ENCODE measurements at regions not wholly inside any gene's neighbourhood (a gene's known extent, or its start where the extent isn't known, plus 50 kb on each side); places are given as distances from the start of the nearest gene placed in this dataset.

DNA sequence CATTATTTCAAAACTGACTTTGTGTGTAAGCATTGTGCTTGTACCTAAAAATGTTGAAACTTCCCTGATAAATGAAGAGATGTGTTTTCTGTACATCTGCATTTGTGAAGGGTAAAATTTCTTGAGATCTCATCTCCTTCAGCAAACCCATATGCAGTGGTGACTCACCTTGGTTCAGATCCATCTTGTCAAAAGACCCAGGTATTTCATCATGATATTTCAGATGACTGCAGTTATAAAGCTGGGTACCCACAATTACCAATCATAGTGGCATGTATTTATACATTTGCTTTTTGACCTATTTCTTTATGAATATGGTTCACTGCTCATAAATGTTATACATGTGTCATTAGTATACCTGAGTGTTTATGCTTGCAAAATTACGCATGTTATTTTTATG lies 1213.6 kb downstream of the GALC start:
- TF ChIP-seq, protein P1, sequence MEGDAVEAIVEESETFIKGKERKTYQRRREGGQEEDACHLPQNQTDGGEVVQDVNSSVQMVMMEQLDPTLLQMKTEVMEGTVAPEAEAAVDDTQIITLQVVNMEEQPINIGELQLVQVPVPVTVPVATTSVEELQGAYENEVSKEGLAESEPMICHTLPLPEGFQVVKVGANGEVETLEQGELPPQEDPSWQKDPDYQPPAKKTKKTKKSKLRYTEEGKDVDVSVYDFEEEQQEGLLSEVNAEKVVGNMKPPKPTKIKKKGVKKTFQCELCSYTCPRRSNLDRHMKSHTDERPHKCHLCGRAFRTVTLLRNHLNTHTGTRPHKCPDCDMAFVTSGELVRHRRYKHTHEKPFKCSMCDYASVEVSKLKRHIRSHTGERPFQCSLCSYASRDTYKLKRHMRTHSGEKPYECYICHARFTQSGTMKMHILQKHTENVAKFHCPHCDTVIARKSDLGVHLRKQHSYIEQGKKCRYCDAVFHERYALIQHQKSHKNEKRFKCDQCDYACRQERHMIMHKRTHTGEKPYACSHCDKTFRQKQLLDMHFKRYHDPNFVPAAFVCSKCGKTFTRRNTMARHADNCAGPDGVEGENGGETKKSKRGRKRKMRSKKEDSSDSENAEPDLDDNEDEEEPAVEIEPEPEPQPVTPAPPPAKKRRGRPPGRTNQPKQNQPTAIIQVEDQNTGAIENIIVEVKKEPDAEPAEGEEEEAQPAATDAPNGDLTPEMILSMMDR (IDR thresholded peaks at IDR 0.05; ENCODE audit: borderline replicate concordance, extremely low read depth, low read length, poor library complexity, severe bottlenecking): no peak
- no peak for TF ChIP-seq EZH2 (IDR thresholded peaks at IDR 0.05; ENCODE audit: borderline replicate concordance, low read depth, low read length, severe bottlenecking)
